ENCODE measurements at regions not wholly inside any gene's neighbourhood (a gene's known extent, or its start where the extent isn't known, plus 50 kb on each side); places are given as distances from the start of the nearest gene placed in this dataset.

GRCh38 chr4:31089815-31090214, 369.6 kb downstream of the PCDH7 start:
- intact Hi-C loops (cut with micrococcal nuclease): no loop called here
- TF ChIP-seq CTCF (IDR thresholded peaks at IDR 0.05): no peak
- Mint-ChIP-seq H3K4me3 (no peak overlapping the region), H3K9me3 (peaks cover 7% of the 10 kb centered on the region), H3K27me3 (no peaks in the 10 kb centered on the region), H3K4me1 (no peaks in the 10 kb centered on the region), H3K27ac (no peak overlapping the region), H3K36me3 (ENCODE audit: low read depth) (no peaks in the 10 kb centered on the region)
- ChIA-PET CTCF (no interaction called here), POLR2A (no interaction called here)
- DNase-seq (no peak), ATAC-seq (ENCODE audit: low read depth) (no peak)

GRCh38 chr4:31094474-31094873, 374.3 kb downstream of the PCDH7 start:
- intact Hi-C loops (cut with micrococcal nuclease): no loop called here
- Mint-ChIP-seq H3K27me3 (no peaks in the 10 kb centered on the region), H3K4me3 (no peak overlapping the region), H3K36me3 (ENCODE audit: low read depth) (no peaks in the 10 kb centered on the region), H3K4me1 (no peaks in the 10 kb centered on the region), H3K27ac (no peak overlapping the region), H3K9me3 (peaks cover 12% of the 10 kb centered on the region)
- no peak for DNase-seq
- ATAC-seq (ENCODE audit: low read depth): no peak
- ChIA-PET POLR2A (no interaction called here), CTCF (no interaction called here)
- no peak for TF ChIP-seq CTCF (IDR thresholded peaks at IDR 0.05)

GRCh38 chr4:31097999-31098398, 377.8 kb downstream of the PCDH7 start:
- no peaks in the 10 kb centered on the region for H3K36me3 Mint-ChIP-seq (ENCODE audit: low read depth)
- ChIA-PET CTCF (no interaction called here), POLR2A (no interaction called here)
- ATAC-seq (ENCODE audit: low read depth): no peak
- intact Hi-C loops (cut with micrococcal nuclease): no loop called here
- DNase-seq: no peak
- no peaks in the 10 kb centered on the region for H3K27me3 Mint-ChIP-seq
- TF ChIP-seq CTCF (IDR thresholded peaks at IDR 0.05): no peak
- H3K27ac Mint-ChIP-seq: no peak overlapping the region
- H3K4me1 Mint-ChIP-seq: no peaks in the 10 kb centered on the region
- no peak overlapping the region for H3K4me3 Mint-ChIP-seq
- peaks cover 10% of the 10 kb centered on the region for H3K9me3 Mint-ChIP-seq

GRCh38 chr4:31100536-31100935, 380.4 kb downstream of the PCDH7 start:
- DNase-seq: no peak
- Mint-ChIP-seq H3K4me1 (no peaks in the 10 kb centered on the region), H3K27ac (no peak overlapping the region), H3K4me3 (no peak overlapping the region), H3K36me3 (ENCODE audit: low read depth) (no peaks in the 10 kb centered on the region), H3K9me3 (peaks cover 6% of the 10 kb centered on the region), H3K27me3 (no peaks in the 10 kb centered on the region)
- CTCF ChIA-PET: no interaction called here
- TF ChIP-seq CTCF (IDR thresholded peaks at IDR 0.05): no peak
- POLR2A ChIA-PET: no interaction called here
- intact Hi-C loops (cut with micrococcal nuclease): no loop called here
- ATAC-seq (ENCODE audit: low read depth): no peak

GRCh38 chr4:31104043-31104442, 383.9 kb downstream of the PCDH7 start:
- intact Hi-C loops (cut with micrococcal nuclease): no loop called here
- POLR2A ChIA-PET: no interaction called here
- DNase-seq: no peak
- H3K4me1 Mint-ChIP-seq: no peaks in the 10 kb centered on the region
- H3K27ac Mint-ChIP-seq: no peak overlapping the region
- no peak overlapping the region for H3K4me3 Mint-ChIP-seq
- TF ChIP-seq CTCF (IDR thresholded peaks at IDR 0.05): no peak
- peaks cover 4% of the 10 kb centered on the region for H3K9me3 Mint-ChIP-seq
- no peaks in the 10 kb centered on the region for H3K27me3 Mint-ChIP-seq
- no peaks in the 10 kb centered on the region for H3K36me3 Mint-ChIP-seq (ENCODE audit: low read depth)
- CTCF ChIA-PET: no interaction called here
- ATAC-seq (ENCODE audit: low read depth): no peak

All from activated B cell treated with CpG ODN at 0.5 μM for 24 hours (primary cell).